ENCODE measurements at regions not wholly inside any gene's neighbourhood (a gene's known extent, or its start where the extent isn't known, plus 50 kb on each side); places are given as distances from the start of the nearest gene placed in this dataset.

GRCh38 chrX:20435913-20436312 lies 169.2 kb upstream of the RPS6KA3 start:
- TF ChIP-seq, protein P1, sequence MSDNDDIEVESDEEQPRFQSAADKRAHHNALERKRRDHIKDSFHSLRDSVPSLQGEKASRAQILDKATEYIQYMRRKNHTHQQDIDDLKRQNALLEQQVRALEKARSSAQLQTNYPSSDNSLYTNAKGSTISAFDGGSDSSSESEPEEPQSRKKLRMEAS (IDR thresholded peaks at IDR 0.05; ENCODE audit: low read depth, low read length): no peak
- TF ChIP-seq MYC (IDR thresholded peaks at IDR 0.05; ENCODE audit: low read depth, low read length) (no peak), POLR2A (IDR thresholded peaks at IDR 0.05; ENCODE audit: extremely low read depth, insufficient read length) (no peak), CTCF (IDR thresholded peaks at IDR 0.05; ENCODE audit: low read depth, low read length) (no peak)
- no peak overlapping the region for H3K4me3 ChIP-seq (ENCODE audit: low read depth, low read length)
- no peak for DNase-seq (ENCODE audit: low read depth)

- TF ChIP-seq CTCF (IDR thresholded peaks at IDR 0.05; ENCODE audit: low read depth, low read length) (no peak), MYC (IDR thresholded peaks at IDR 0.05; ENCODE audit: low read depth, low read length) (no peak), POLR2A (IDR thresholded peaks at IDR 0.05; ENCODE audit: extremely low read depth, insufficient read length) (no peak)
- TF ChIP-seq, protein P1 (IDR thresholded peaks at IDR 0.05; ENCODE audit: low read depth, low read length): no peak
- no peak overlapping the region for H3K4me3 ChIP-seq (ENCODE audit: low read depth, low read length)
- no peak for DNase-seq (ENCODE audit: low read depth)
Measured at GRCh38 chrX:20434986-20435385, 168.3 kb upstream of the RPS6KA3 start.

- H3K4me3 ChIP-seq (ENCODE audit: low read depth, low read length): no peak overlapping the region
- DNase-seq (ENCODE audit: low read depth): no peak
- TF ChIP-seq, protein P1 (IDR thresholded peaks at IDR 0.05; ENCODE audit: low read depth, low read length): no peak
- TF ChIP-seq POLR2A (IDR thresholded peaks at IDR 0.05; ENCODE audit: extremely low read depth, insufficient read length): no peak
Measured at GRCh38 chrX:20433388-20433775, 166.7 kb upstream of the RPS6KA3 start.

DNA sequence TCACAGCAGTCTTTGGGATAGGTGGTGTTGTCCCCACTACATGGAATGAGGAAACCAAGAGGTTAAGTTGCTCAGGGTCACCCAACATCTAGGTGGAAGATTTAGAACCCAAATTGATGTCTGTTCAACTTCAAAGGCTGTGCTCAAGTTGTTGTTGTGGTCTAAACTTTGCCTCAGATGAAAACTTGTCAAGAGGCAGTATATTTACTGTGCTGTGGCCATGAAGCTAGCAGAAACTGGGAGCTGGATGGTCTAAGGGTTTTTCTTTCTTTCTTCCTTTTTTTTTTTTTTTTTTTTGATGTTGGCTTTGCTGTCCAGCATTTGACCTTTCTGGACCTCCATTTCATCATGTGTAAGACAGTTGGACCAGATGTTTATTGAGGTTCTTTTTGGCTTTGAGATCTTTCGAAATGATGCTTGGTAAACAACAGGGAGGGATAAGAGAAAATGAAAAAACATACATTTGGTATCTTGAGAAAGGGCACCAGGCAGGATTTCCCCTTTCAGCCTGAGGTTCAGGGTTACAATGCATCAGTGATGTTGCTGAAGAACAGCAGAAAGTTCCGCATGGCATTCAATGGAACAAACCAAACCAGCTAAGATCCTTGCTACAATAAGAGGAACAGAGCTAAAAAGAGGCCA lies 166.2 kb upstream of the RPS6KA3 start:
- DNase-seq (ENCODE audit: low read depth): no peak
- TF ChIP-seq, protein P1 (IDR thresholded peaks at IDR 0.05; ENCODE audit: low read depth, low read length): no peak
- TF ChIP-seq CTCF (IDR thresholded peaks at IDR 0.05; ENCODE audit: low read depth, low read length) (no peak), MYC (IDR thresholded peaks at IDR 0.05; ENCODE audit: low read depth, low read length) (no peak), POLR2A (IDR thresholded peaks at IDR 0.05; ENCODE audit: extremely low read depth, insufficient read length) (no peak)
- no peak overlapping the region for H3K4me3 ChIP-seq (ENCODE audit: low read depth, low read length)

- TF ChIP-seq, protein P1 (IDR thresholded peaks at IDR 0.05; ENCODE audit: low read depth, low read length): no peak
- no peak overlapping the region for H3K4me3 ChIP-seq (ENCODE audit: low read depth, low read length)
- no peak for DNase-seq (ENCODE audit: low read depth)
Measured at GRCh38 chrX:20432048-20432447, 165.3 kb upstream of the RPS6KA3 start.

- no peak for DNase-seq (ENCODE audit: low read depth)
- no peak overlapping the region for H3K4me3 ChIP-seq (ENCODE audit: low read depth, low read length)
- TF ChIP-seq MYC (IDR thresholded peaks at IDR 0.05; ENCODE audit: low read depth, low read length): no peak
- TF ChIP-seq POLR2A (IDR thresholded peaks at IDR 0.05; ENCODE audit: extremely low read depth, insufficient read length): no peak
- no peak for TF ChIP-seq CTCF (IDR thresholded peaks at IDR 0.05; ENCODE audit: low read depth, low read length)
- TF ChIP-seq, protein P1 (IDR thresholded peaks at IDR 0.05; ENCODE audit: low read depth, low read length): no peak
Measured at GRCh38 chrX:20431486-20431885, 164.8 kb upstream of the RPS6KA3 start.

Data from NB4 (cell line).